ENCODE measurements at regions not wholly inside any gene's neighbourhood (a gene's known extent, or its start where the extent isn't known, plus 50 kb on each side); places are given as distances from the start of the nearest gene placed in this dataset.

DNA sequence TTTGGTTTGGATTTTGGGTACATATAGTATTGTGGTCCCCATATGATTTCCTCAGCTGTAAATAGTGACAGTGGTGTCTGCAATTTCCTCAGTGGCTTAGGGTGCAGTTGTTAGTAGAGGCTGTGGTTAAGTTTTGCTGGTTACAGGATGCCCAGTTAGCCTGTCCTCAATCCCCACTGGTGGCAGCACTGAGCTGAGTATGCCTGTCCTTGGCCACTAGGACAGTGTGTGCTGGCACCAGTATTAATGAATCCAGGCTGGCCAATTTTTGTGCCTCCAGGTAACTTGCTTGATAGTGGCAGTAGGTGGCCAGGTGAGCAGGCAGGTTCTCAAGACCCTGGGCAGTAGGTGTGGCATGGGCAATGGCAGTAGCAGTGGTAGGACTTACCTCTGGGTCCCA, 973.1 kb downstream of the TMEM182 start:
- no peaks in the 10 kb centered on the region for H3K4me1 ChIP-seq (ENCODE audit: control insufficient read depth in 2 of 2, insufficient read depth in 2 of 2, low read length in 2 of 2)
- no peak overlapping the region for H3K4me3 ChIP-seq (ENCODE audit: low read length in 2 of 2)
- no peak for DNase-seq (ENCODE audit: low read depth in 6 of 9, low spot score in 9 of 9)
- peaks cover 1 to 23% of the 10 kb centered on the region in 2 donors for H3K9me3 ChIP-seq (ENCODE audit: control insufficient read depth in 2 of 2, insufficient read depth in 1 of 2, low read length in 1 of 2)
- H3K36me3 ChIP-seq (ENCODE audit: control insufficient read depth in 2 of 2, insufficient read depth in 2 of 2, low read length in 1 of 2): no peaks in the 10 kb centered on the region
- no peak overlapping the region for H3K27ac ChIP-seq (ENCODE audit: low read depth in 1 of 2, low read length in 1 of 2)
- no peaks in the 10 kb centered on the region for H3K27me3 ChIP-seq (ENCODE audit: control insufficient read depth in 2 of 2, insufficient read depth in 1 of 2, low read length in 1 of 2)

DNA sequence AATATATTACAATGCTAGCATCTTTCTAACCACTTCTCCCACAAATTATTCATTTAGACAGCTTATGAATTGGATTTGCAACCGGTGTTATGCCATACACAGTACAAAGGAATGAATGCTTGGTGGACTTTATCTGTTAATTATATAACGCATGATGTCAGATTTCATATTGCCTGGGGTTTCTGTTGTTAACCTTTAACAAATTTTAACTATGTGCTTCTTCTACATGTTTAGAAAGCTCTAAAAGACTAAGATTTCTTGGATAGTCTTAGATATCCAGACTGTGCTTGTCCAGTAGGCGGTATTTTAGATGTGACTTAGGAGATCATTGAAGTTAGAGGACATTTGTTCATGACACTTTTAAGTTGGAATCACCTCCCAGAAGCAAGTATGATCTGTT, 976.3 kb downstream of the TMEM182 start:
- DNase-seq (ENCODE audit: low read depth in 6 of 9, low spot score in 9 of 9): no peak
- Histone ChIP-seq H3K4me1 (ENCODE audit: control insufficient read depth in 2 of 2, insufficient read depth in 2 of 2, low read length in 2 of 2) (no peaks in the 10 kb centered on the region), H3K36me3 (ENCODE audit: control insufficient read depth in 2 of 2, insufficient read depth in 2 of 2, low read length in 1 of 2) (no peaks in the 10 kb centered on the region), H3K27me3 (ENCODE audit: control insufficient read depth in 2 of 2, insufficient read depth in 1 of 2, low read length in 1 of 2) (no peaks in the 10 kb centered on the region), H3K27ac (ENCODE audit: low read depth in 1 of 2, low read length in 1 of 2) (no peak overlapping the region), H3K4me3 (ENCODE audit: low read length in 2 of 2) (no peak overlapping the region), H3K9me3 (ENCODE audit: control insufficient read depth in 2 of 2, insufficient read depth in 1 of 2, low read length in 1 of 2) (peaks cover 0 to 21% of the 10 kb centered on the region in 2 donors)
- WGBS: 92% methylated on average over 3 of the region's 3 CpGs

GRCh38 chr2:103738606-103739005, 976.8 kb downstream of the TMEM182 start:
- no peak for DNase-seq (ENCODE audit: low read depth in 6 of 9, low spot score in 9 of 9)
- peaks cover 0 to 16% of the 10 kb centered on the region in 2 donors for H3K9me3 ChIP-seq (ENCODE audit: control insufficient read depth in 2 of 2, insufficient read depth in 1 of 2, low read length in 1 of 2)
- WGBS: 83% methylated on average over 1 of the region's 1 CpG
- H3K36me3 ChIP-seq (ENCODE audit: control insufficient read depth in 2 of 2, insufficient read depth in 2 of 2, low read length in 1 of 2): no peaks in the 10 kb centered on the region
- H3K4me1 ChIP-seq (ENCODE audit: control insufficient read depth in 2 of 2, insufficient read depth in 2 of 2, low read length in 2 of 2): no peaks in the 10 kb centered on the region
- H3K27me3 ChIP-seq (ENCODE audit: control insufficient read depth in 2 of 2, insufficient read depth in 1 of 2, low read length in 1 of 2): no peaks in the 10 kb centered on the region
- no peak overlapping the region for H3K4me3 ChIP-seq (ENCODE audit: low read length in 2 of 2)
- no peak overlapping the region for H3K27ac ChIP-seq (ENCODE audit: low read depth in 1 of 2, low read length in 1 of 2)

DNA sequence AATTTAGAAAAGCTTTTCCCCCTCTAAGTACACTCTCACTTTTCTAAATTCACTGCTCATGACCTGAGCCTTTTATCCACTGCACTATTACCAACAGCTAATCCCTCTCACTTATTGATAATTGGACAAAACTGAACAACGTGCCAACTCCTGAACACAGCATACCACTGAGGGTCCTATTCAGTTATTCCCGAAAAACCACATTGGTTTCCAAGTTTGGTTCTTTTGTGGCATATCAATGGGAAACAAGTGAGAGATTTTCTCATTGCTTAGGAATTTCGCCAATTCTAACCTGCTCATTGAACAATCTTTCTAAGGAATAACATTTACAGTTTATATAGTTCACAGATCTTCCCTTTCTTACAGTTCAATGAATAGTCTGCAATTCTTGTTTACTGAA, 977.4 kb downstream of the TMEM182 start:
- Histone ChIP-seq H3K4me1 (ENCODE audit: control insufficient read depth in 2 of 2, insufficient read depth in 2 of 2, low read length in 2 of 2) (no peaks in the 10 kb centered on the region), H3K36me3 (ENCODE audit: control insufficient read depth in 2 of 2, insufficient read depth in 2 of 2, low read length in 1 of 2) (no peaks in the 10 kb centered on the region), H3K4me3 (ENCODE audit: low read length in 2 of 2) (no peak overlapping the region), H3K27ac (ENCODE audit: low read depth in 1 of 2, low read length in 1 of 2) (no peak overlapping the region), H3K9me3 (ENCODE audit: control insufficient read depth in 2 of 2, insufficient read depth in 1 of 2, low read length in 1 of 2) (peaks cover 0 to 11% of the 10 kb centered on the region in 2 donors), H3K27me3 (ENCODE audit: control insufficient read depth in 2 of 2, insufficient read depth in 1 of 2, low read length in 1 of 2) (no peaks in the 10 kb centered on the region)
- no peak for DNase-seq (ENCODE audit: low read depth in 6 of 9, low spot score in 9 of 9)
- 89% methylated on average over 3 of the region's 3 CpGs for WGBS

- H3K27ac ChIP-seq (ENCODE audit: low read depth in 1 of 2, low read length in 1 of 2): no peak overlapping the region
- no peak for DNase-seq (ENCODE audit: low read depth in 6 of 9, low spot score in 9 of 9)
- H3K36me3 ChIP-seq (ENCODE audit: control insufficient read depth in 2 of 2, insufficient read depth in 2 of 2, low read length in 1 of 2): no peaks in the 10 kb centered on the region
- WGBS: 90% methylated on average over 1 of the region's 1 CpG
- H3K4me1 ChIP-seq (ENCODE audit: control insufficient read depth in 2 of 2, insufficient read depth in 2 of 2, low read length in 2 of 2): no peaks in the 10 kb centered on the region
- H3K4me3 ChIP-seq (ENCODE audit: low read length in 2 of 2): no peak overlapping the region
- H3K27me3 ChIP-seq (ENCODE audit: control insufficient read depth in 2 of 2, insufficient read depth in 1 of 2, low read length in 1 of 2): no peaks in the 10 kb centered on the region
- peaks cover 0 to 10% of the 10 kb centered on the region in 2 donors for H3K9me3 ChIP-seq (ENCODE audit: control insufficient read depth in 2 of 2, insufficient read depth in 1 of 2, low read length in 1 of 2)
Measured at GRCh38 chr2:103739921-103740320, 978.1 kb downstream of the TMEM182 start.

DNA sequence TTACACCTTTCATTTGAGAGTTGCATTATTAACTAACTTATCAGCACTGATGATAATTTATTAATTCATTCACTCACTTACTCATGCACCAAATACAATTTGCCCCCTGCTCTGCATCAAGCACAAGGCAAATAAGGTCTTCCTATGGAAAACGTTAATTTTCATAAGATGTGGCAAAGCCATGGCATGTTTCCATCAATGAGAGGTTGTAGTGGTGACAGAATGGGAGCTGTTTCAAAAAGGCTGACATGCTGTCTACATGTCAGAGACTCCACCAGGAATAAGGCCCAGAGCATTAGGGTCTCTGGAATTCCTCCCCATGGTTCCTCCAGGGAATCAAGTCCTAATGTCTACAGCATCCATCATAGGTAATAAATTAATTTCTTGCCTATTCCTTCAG, 978.8 kb downstream of the TMEM182 start:
- 96% methylated on average over 1 of the region's 1 CpG for WGBS
- H3K27me3 ChIP-seq (ENCODE audit: control insufficient read depth in 2 of 2, insufficient read depth in 1 of 2, low read length in 1 of 2): no peaks in the 10 kb centered on the region
- H3K27ac ChIP-seq (ENCODE audit: low read depth in 1 of 2, low read length in 1 of 2): no peak overlapping the region
- peaks cover 0 to 3% of the 10 kb centered on the region in 2 donors for H3K9me3 ChIP-seq (ENCODE audit: control insufficient read depth in 2 of 2, insufficient read depth in 1 of 2, low read length in 1 of 2)
- no peaks in the 10 kb centered on the region for H3K36me3 ChIP-seq (ENCODE audit: control insufficient read depth in 2 of 2, insufficient read depth in 2 of 2, low read length in 1 of 2)
- DNase-seq (ENCODE audit: low read depth in 6 of 9, low spot score in 9 of 9): no peak
- H3K4me1 ChIP-seq (ENCODE audit: control insufficient read depth in 2 of 2, insufficient read depth in 2 of 2, low read length in 2 of 2): no peaks in the 10 kb centered on the region
- no peak overlapping the region for H3K4me3 ChIP-seq (ENCODE audit: low read length in 2 of 2)

GRCh38 chr2:103743195-103743594, 981.4 kb downstream of the TMEM182 start:
- DNase-seq (ENCODE audit: low read depth in 6 of 9, low spot score in 9 of 9): no peak
- no peak overlapping the region for H3K27ac ChIP-seq (ENCODE audit: low read depth in 1 of 2, low read length in 1 of 2)
- no peaks in the 10 kb centered on the region for H3K27me3 ChIP-seq (ENCODE audit: control insufficient read depth in 2 of 2, insufficient read depth in 1 of 2, low read length in 1 of 2)
- no peaks in the 10 kb centered on the region for H3K9me3 ChIP-seq (ENCODE audit: control insufficient read depth in 2 of 2, insufficient read depth in 1 of 2, low read length in 1 of 2)
- no peaks in the 10 kb centered on the region for H3K4me1 ChIP-seq (ENCODE audit: control insufficient read depth in 2 of 2, insufficient read depth in 2 of 2, low read length in 2 of 2)
- no peak overlapping the region for H3K4me3 ChIP-seq (ENCODE audit: low read length in 2 of 2)
- no peaks in the 10 kb centered on the region for H3K36me3 ChIP-seq (ENCODE audit: control insufficient read depth in 2 of 2, insufficient read depth in 2 of 2, low read length in 1 of 2)

DNA sequence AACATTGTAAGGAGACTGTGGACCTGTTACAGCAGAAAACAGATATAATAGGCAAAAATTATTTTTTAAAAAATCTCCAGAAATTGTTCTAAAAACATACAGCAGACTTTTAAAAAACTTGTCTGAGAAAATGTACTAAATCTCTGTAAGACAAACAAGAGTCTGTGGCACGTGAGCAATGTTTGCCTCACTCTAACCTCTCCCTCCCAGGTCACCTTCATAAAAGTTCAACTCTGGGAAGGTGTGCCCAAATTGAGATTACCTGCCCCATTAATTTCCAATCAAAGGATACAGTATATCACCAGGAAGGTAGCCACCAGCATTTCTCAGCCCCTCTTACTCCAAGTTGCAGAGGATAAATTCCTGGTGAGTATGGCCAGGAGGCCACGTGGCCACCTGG, 992.7 kb downstream of the TMEM182 start:
- Histone ChIP-seq H3K4me3 (ENCODE audit: low read length in 2 of 2) (no peak overlapping the region), H3K27ac (ENCODE audit: low read depth in 1 of 2, low read length in 1 of 2) (no peak overlapping the region), H3K9me3 (ENCODE audit: control insufficient read depth in 2 of 2, insufficient read depth in 1 of 2, low read length in 1 of 2) (no peaks in the 10 kb centered on the region), H3K27me3 (ENCODE audit: control insufficient read depth in 2 of 2, insufficient read depth in 1 of 2, low read length in 1 of 2) (no peaks in the 10 kb centered on the region), H3K36me3 (ENCODE audit: control insufficient read depth in 2 of 2, insufficient read depth in 2 of 2, low read length in 1 of 2) (no peaks in the 10 kb centered on the region), H3K4me1 (ENCODE audit: control insufficient read depth in 2 of 2, insufficient read depth in 2 of 2, low read length in 2 of 2) (no peaks in the 10 kb centered on the region)
- WGBS: 91% methylated on average over 2 of the region's 2 CpGs
- DNase-seq (ENCODE audit: low read depth in 6 of 9, low spot score in 9 of 9): no peak

- no peak overlapping the region for H3K27ac ChIP-seq (ENCODE audit: low read depth in 1 of 2, low read length in 1 of 2)
- no peak overlapping the region for H3K4me3 ChIP-seq (ENCODE audit: low read length in 2 of 2)
- H3K4me1 ChIP-seq (ENCODE audit: control insufficient read depth in 2 of 2, insufficient read depth in 2 of 2, low read length in 2 of 2): no peaks in the 10 kb centered on the region
- WGBS: 84% methylated on average over 4 of the region's 4 CpGs
- H3K36me3 ChIP-seq (ENCODE audit: control insufficient read depth in 2 of 2, insufficient read depth in 2 of 2, low read length in 1 of 2): no peaks in the 10 kb centered on the region
- DNase-seq (ENCODE audit: low read depth in 6 of 9, low spot score in 9 of 9): no peak
- H3K27me3 ChIP-seq (ENCODE audit: control insufficient read depth in 2 of 2, insufficient read depth in 1 of 2, low read length in 1 of 2): no peaks in the 10 kb centered on the region
- no peaks in the 10 kb centered on the region for H3K9me3 ChIP-seq (ENCODE audit: control insufficient read depth in 2 of 2, insufficient read depth in 1 of 2, low read length in 1 of 2)
Measured at GRCh38 chr2:103773884-103774283, 1012.1 kb downstream of the TMEM182 start.

DNA sequence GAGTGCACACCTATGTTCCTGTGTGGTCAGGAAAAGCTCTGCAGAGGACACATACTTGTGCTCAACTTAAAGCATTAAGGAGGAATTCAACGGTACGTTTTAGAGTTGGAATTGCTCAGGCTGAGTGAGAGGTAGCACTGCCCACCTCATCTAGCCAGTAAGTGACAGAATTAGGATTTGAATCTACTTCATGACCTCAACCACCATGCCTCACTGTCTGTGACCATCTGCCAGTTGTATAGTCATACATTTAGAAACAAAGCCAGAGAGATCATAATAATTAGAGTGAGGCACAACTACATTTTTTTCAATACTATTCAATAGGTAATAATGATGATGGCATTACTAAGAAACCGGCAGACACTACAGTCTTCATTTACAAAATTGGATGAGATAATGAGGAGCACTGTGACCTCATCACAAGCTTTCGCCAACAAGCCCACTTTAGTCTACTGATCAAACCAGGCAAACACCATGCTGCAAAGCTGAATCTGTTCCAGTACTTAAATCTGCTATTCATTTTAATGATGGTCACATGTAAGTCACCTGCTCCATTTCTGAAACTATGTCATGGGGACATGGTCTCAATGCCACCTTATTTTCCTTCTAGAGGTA, 1018.4 kb downstream of the TMEM182 start:
- Histone ChIP-seq H3K36me3 (ENCODE audit: control insufficient read depth in 2 of 2, insufficient read depth in 2 of 2, low read length in 1 of 2) (no peaks in the 10 kb centered on the region), H3K9me3 (ENCODE audit: control insufficient read depth in 2 of 2, insufficient read depth in 1 of 2, low read length in 1 of 2) (no peaks in the 10 kb centered on the region), H3K4me3 (ENCODE audit: low read length in 2 of 2) (no peak overlapping the region), H3K27me3 (ENCODE audit: control insufficient read depth in 2 of 2, insufficient read depth in 1 of 2, low read length in 1 of 2) (no peaks in the 10 kb centered on the region), H3K4me1 (ENCODE audit: control insufficient read depth in 2 of 2, insufficient read depth in 2 of 2, low read length in 2 of 2) (no peaks in the 10 kb centered on the region), H3K27ac (ENCODE audit: low read depth in 1 of 2, low read length in 1 of 2) (no peak overlapping the region)
- no peak for DNase-seq (ENCODE audit: low read depth in 6 of 9, low spot score in 9 of 9)
- WGBS: 91% methylated on average over 4 of the region's 4 CpGs
